ENCODE measurements at regions not wholly inside any gene's neighbourhood (a gene's known extent, or its start where the extent isn't known, plus 50 kb on each side); places are given as distances from the start of the nearest gene placed in this dataset.

DNA sequence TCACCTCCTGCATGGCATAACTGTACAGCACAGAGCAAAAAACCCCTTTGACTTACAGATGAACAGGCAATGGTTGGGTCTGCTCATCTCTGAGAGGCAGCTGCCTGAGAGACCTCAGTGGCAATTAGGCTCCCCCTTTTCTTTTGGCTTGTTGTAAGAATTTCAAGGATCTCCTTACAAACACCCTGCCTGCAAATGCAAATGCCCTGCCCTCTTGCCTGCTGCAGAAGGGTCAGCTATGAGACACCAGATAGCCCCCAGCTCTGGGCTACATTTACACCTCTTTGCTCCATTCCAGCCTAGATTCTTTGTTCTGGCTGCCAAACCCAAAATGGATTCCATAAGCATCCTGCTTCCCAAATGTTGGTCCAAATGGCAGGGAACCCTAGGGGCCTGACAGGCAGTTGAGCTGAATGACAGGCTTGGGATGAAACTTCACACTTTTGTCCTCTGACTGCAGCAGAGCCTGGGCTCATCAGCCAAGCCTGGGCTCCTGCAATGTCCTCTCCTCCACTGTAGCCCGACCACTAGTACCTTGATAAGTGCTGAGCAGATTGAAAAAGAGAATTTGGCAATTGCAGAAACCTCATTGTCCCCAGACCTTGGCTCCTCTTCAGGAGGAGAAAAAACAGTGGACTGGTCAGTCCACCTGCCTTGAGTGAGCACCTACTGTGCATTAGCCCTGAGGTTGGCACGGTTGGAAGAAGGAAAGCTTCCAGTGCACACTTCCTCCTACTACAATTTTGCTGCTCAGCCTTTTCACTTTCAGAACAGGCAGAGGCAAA is 678.3 kb downstream of the BCL11A start:
- H3K4me2 ChIP-seq (ENCODE audit: control insufficient read depth, insufficient read depth): no peak overlapping the region
- TF ChIP-seq CEBPB (IDR thresholded peaks at IDR 0.05; ENCODE audit: borderline replicate concordance in 1 of 2, low read depth in 2 of 2, low read length in 2 of 2) (no peak), MEF2A (IDR thresholded peaks at IDR 0.05; ENCODE audit: insufficient read depth, low read depth, low read length) (no peak), TCF3 (IDR thresholded peaks at IDR 0.05; ENCODE audit: borderline replicate concordance, insufficient read depth, low read depth, low read length) (no peak), MTA3 (IDR thresholded peaks at IDR 0.05; ENCODE audit: borderline replicate concordance, low read length) (no peak), CBX5 (IDR thresholded peaks at IDR 0.05; ENCODE audit: low read depth) (no peak)
- TF ChIP-seq, protein P1, sequence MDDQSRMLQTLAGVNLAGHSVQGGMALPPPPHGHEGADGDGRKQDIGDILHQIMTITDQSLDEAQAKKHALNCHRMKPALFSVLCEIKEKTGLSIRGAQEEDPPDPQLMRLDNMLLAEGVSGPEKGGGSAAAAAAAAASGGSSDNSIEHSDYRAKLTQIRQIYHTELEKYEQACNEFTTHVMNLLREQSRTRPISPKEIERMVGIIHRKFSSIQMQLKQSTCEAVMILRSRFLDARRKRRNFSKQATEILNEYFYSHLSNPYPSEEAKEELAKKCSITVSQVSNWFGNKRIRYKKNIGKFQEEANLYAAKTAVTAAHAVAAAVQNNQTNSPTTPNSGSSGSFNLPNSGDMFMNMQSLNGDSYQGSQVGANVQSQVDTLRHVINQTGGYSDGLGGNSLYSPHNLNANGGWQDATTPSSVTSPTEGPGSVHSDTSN (IDR thresholded peaks at IDR 0.05; ENCODE audit: insufficient replicate concordance, low read depth, low read length): no peak
- ChIA-PET SMC1A (ENCODE audit: uncharacterized antibody, unreplicated experiment) (interaction anchor here (1.4 kb wide), 1 partner anchor 11 kb away, joined by 4 read pairs; no protein-coding TSS in a partner anchor), POLR2A (interaction anchor here (0.5 kb wide), 1 partner anchor 27 kb away, joined by 4 read pairs; no protein-coding TSS in a partner anchor), CTCF (no interaction called here), RAD21 (ENCODE audit: unreplicated experiment) (no interaction called here)
- FAIRE-seq (no peak), ATAC-seq (no peak), DNase-seq (ENCODE audit: low read depth, low spot score) (no peak)
- peaks cover 0 to 2% of the 10 kb centered on the region in 2 experiments; a peak in 1 of 4 replicates for H3K27me3 ChIP-seq (replicated peaks in 1 of 2; ENCODE audit: control insufficient read depth in 2 of 2, insufficient read depth in 2 of 2, low read length in 1 of 2)
- in situ Hi-C loops (cut with MboI): no loop called here
- intact Hi-C loops (cut with micrococcal nuclease; ENCODE audit: unreplicated experiment): no loop called here
- WGBS (ENCODE audit: insufficient coverage, insufficient replicate concordance, low lambda C conversion rate, missing lambda C conversion rate): 8% methylated on average over 2 of the region's 2 CpGs
- no peaks in the 10 kb centered on the region for H3K36me3 ChIP-seq (ENCODE audit: control insufficient read depth in 2 of 2, insufficient read depth in 2 of 2, low read length in 1 of 2)
- BruUV-seq (replicated peaks): no TSS peak
- H3K4me3 ChIP-seq: no peak overlapping the region
- H3K27ac ChIP-seq (ENCODE audit: control insufficient read depth, insufficient read depth): no peak overlapping the region
- H3K9me3 ChIP-seq (replicated peaks; ENCODE audit: control insufficient read depth, insufficient read depth, low read length): no peaks in the 10 kb centered on the region
- H3K4me1 ChIP-seq (ENCODE audit: control insufficient read depth, insufficient read depth, low read length): no peaks in the 10 kb centered on the region
- H4K20me1 ChIP-seq (ENCODE audit: control insufficient read depth, insufficient read depth): no peaks in the 10 kb centered on the region
- no peaks in the 10 kb centered on the region for H3K79me2 ChIP-seq (ENCODE audit: control insufficient read depth, insufficient read depth, low read length)
- H2AFZ ChIP-seq (ENCODE audit: control insufficient read depth, low read depth, low read length): no peak overlapping the region
- no peak overlapping the region for H3K9ac ChIP-seq (ENCODE audit: control insufficient read depth, insufficient read depth, low read length)

Data from GM12878 (cell line).